H9 (cell line): ENCODE measurements at regions not wholly inside any gene's neighbourhood (a gene's known extent, or its start where the extent isn't known, plus 50 kb on each side); places are given as distances from the start of the nearest gene placed in this dataset.

Experiments
- DNase-seq: peaks from one replicate; pipeline ENCODE4 v3.0.0-alpha.2; 2017
- H2AFZ ChIP-seq: one replicate; pipeline ENCODE4 v1.6.1; 2013; ENCODE audit warnings: mild to moderate bottlenecking, low read length, control low read depth, moderate library complexity
- H2AK5ac ChIP-seq: 2 replicates; pipeline ENCODE4 v1.6.1; 2013; ENCODE audit warnings: low read length, control low read depth, mixed read lengths; ENCODE audit not compliant: insufficient read length
- H2BK120ac ChIP-seq: one replicate; pipeline ENCODE4 v1.6.1; 2013; ENCODE audit warnings: low read depth, mild to moderate bottlenecking, low read length, control low read depth, inconsistent platforms; ENCODE audit not compliant: poor library complexity, severe bottlenecking
- H2BK12ac ChIP-seq: 2 replicates; pipeline ENCODE4 v1.6.1; 2013; ENCODE audit warnings: low read length, control low read depth, mixed read lengths, low read depth; ENCODE audit not compliant: insufficient read length
- H2BK15ac ChIP-seq: 2 replicates; pipeline ENCODE4 v1.6.1; 2013; ENCODE audit warnings: low read depth, low read length, control low read depth
- H2BK20ac ChIP-seq: one replicate; pipeline ENCODE4 v1.6.1; 2013; ENCODE audit warnings: low read depth, mild to moderate bottlenecking, low read length, control low read depth, inconsistent platforms; ENCODE audit not compliant: poor library complexity, severe bottlenecking
- H2BK5ac ChIP-seq: 2 replicates; pipeline ENCODE4 v1.6.1; 2013; ENCODE audit warnings: low read length, control low read depth, mixed read lengths; ENCODE audit not compliant: insufficient read length
- H3K14ac ChIP-seq: 2 replicates; pipeline ENCODE4 v1.6.1; 2013; ENCODE audit warnings: low read length, control low read depth; ENCODE audit not compliant: insufficient read depth
- H3K18ac ChIP-seq: 2 replicates; pipeline ENCODE4 v1.6.1; 2013; ENCODE audit warnings: low read depth, mild to moderate bottlenecking, mixed read lengths, low read length, control low read depth; ENCODE audit not compliant: insufficient read length
- H3K23ac ChIP-seq: 2 replicates; pipeline ENCODE4 v1.6.1; 2013; ENCODE audit warnings: low read length, control low read depth, mixed read lengths, low read depth; ENCODE audit not compliant: insufficient read length
- H3K23me2 ChIP-seq: 2 replicates; pipeline ENCODE4 v1.6.1; 2013; ENCODE audit warnings: low read depth, mild to moderate bottlenecking, mixed read lengths, low read length, control low read depth; ENCODE audit not compliant: insufficient read length, poor library complexity, severe bottlenecking
- H3K27ac ChIP-seq: 2 replicates; pipeline ENCODE4 v1.5.1; 2013; ENCODE audit warnings: low read length, control low read depth, mixed read lengths, low read depth; ENCODE audit not compliant: insufficient read length
- H3K27me3 ChIP-seq: 2 replicates; pipeline ENCODE4 v1.6.1; 2013; ENCODE audit warnings: low read length, control low read depth, inconsistent platforms; ENCODE audit not compliant: insufficient read depth
- H3K4ac ChIP-seq: 2 replicates; pipeline ENCODE4 v1.6.1; 2013; ENCODE audit warnings: low read depth, mild to moderate bottlenecking, control low read depth, inconsistent platforms, low read length, moderate library complexity
- H3K4me1 ChIP-seq: 2 replicates; pipeline ENCODE4 v1.6.1; 2013; ENCODE audit warnings: low read length, control low read depth, inconsistent platforms; ENCODE audit not compliant: insufficient read depth
- H3K4me2 ChIP-seq: 2 replicates; pipeline ENCODE4 v1.6.1; 2013; ENCODE audit warnings: low read length, control low read depth, mixed read lengths; ENCODE audit not compliant: insufficient read length, insufficient read depth
- H3K56ac ChIP-seq: 2 replicates; pipeline ENCODE4 v1.6.1; 2013; ENCODE audit warnings: low read depth, mild to moderate bottlenecking, mixed read lengths, low read length, control low read depth; ENCODE audit not compliant: insufficient read length
- H3K79me1 ChIP-seq: 2 replicates; pipeline ENCODE4 v1.6.1; 2013; ENCODE audit warnings: low read depth, mild to moderate bottlenecking, moderate library complexity, low read length, control low read depth, inconsistent platforms; ENCODE audit not compliant: insufficient read depth, poor library complexity, severe bottlenecking
- H3K79me2 ChIP-seq: 2 replicates; pipeline ENCODE4 v1.6.1; 2013; ENCODE audit warnings: low read length, control low read depth, inconsistent platforms; ENCODE audit not compliant: insufficient read depth
- H3K9ac ChIP-seq: 2 replicates; pipeline ENCODE4 v1.6.1; 2013; ENCODE audit warnings: low read length, control low read depth, mixed read lengths; ENCODE audit not compliant: insufficient read length; ENCODE audit errors: extremely low read depth
- H3K9me3 ChIP-seq: one replicate; pipeline ENCODE4 v1.6.1; 2013; ENCODE audit warnings: low read depth, low read length, inconsistent platforms; ENCODE audit not compliant: control insufficient read depth
- H3T11ph ChIP-seq: one replicate; pipeline ENCODE4 v1.6.1; 2013; ENCODE audit warnings: mild to moderate bottlenecking, low read length, control low read depth, inconsistent platforms
- H4K20me1 ChIP-seq: one replicate; pipeline ENCODE4 v1.6.1; 2013; ENCODE audit not compliant: control insufficient read depth, insufficient read length, insufficient read depth
- H4K5ac ChIP-seq: 2 replicates; pipeline ENCODE4 v1.6.1; 2013; ENCODE audit warnings: low read depth, mild to moderate bottlenecking, mixed read lengths, low read length, control low read depth; ENCODE audit not compliant: insufficient read length
- H4K8ac ChIP-seq: replicated peaks from 2 replicates; pipeline ENCODE4 v1.6.1; 2013; ENCODE audit warnings: low read length, control low read depth, mixed read lengths, low read depth; ENCODE audit not compliant: insufficient read length
- H4K91ac ChIP-seq: 2 replicates; pipeline ENCODE4 v1.6.1; 2013; ENCODE audit warnings: low read depth, mild to moderate bottlenecking, moderate library complexity, mixed read lengths, low read length, control low read depth; ENCODE audit not compliant: insufficient read length
- H3K27ac Mint-ChIP-seq, 3 experiments: 2 replicates in 2 of 3; 3 replicates in 1 of 3; pipeline ENCODE4 v1.8.0; 2020 to 2021; ENCODE audit warnings: mixed read lengths in 3 of 3, mild to moderate bottlenecking in 1 of 3, moderate library complexity in 1 of 3
- H3K27me3 Mint-ChIP-seq: 2 replicates; pipeline ENCODE4 v1.8.0; 2021; ENCODE audit warnings: low read depth, mild to moderate bottlenecking, moderate library complexity, mixed read lengths
- H3K36me3 Mint-ChIP-seq, 3 experiments: 2 replicates in 2 of 3; 3 replicates in 1 of 3; pipeline ENCODE4 v1.8.0; 2020 to 2021; ENCODE audit warnings: low read depth in 3 of 3, mixed read lengths in 3 of 3; ENCODE audit not compliant: insufficient read depth in 1 of 3
- H3K4me1 Mint-ChIP-seq, 2 experiments: 2 replicates each; pipeline ENCODE4 v1.8.0; 2020; ENCODE audit warnings: mixed read lengths in 2 of 2
- H3K4me3 Mint-ChIP-seq, 2 experiments: 2 replicates in 1 of 2; 3 replicates in 1 of 2; pipeline ENCODE4 v1.8.0; 2020 to 2021; ENCODE audit warnings: mild to moderate bottlenecking in 2 of 2, mixed read lengths in 2 of 2, moderate library complexity in 1 of 2
- H3K9me3 Mint-ChIP-seq, 2 experiments: 2 replicates in 1 of 2; 3 replicates in 1 of 2; pipeline ENCODE4 v1.8.0; 2020; ENCODE audit warnings: mild to moderate bottlenecking in 2 of 2, mixed read lengths in 2 of 2, moderate library complexity in 1 of 2
- CTCF ChIP-seq: fragments of 200-600 bp; sonication (generic); conservative IDR thresholded peaks from 3 replicates; pipeline ENCODE4 v1.8.0; 2021; ENCODE audit warnings: antibody characterized with exemption, mild to moderate bottlenecking
- WGBS: extraction: QIAGEN DNeasy Blood & Tissue Kit; methylation state at CpG from one replicate; pipeline ENCODE4 v1.1.7; 2013; ENCODE audit warnings: missing lambda C conversion rate, low lambda C conversion rate, mixed read lengths; ENCODE audit not compliant: insufficient read length; ENCODE audit errors: extremely low coverage; 5-methylcytosine and 5-hydroxymethylcytosine counted together

GRCh38 chr16:5216441-5217080 lies 119.0 kb upstream of the EEF2KMT start:
- Histone ChIP-seq H4K91ac (no peak overlapping the region), H3K4me2 (no peak overlapping the region), H3K79me1 (no peaks in the 10 kb centered on the region), H3K14ac (no peak overlapping the region), H3K79me2 (0 out of 2 replicates have a peak, but pooled peaks cover 2% of the 10 kb centered on the region), H3K18ac (no peak overlapping the region), H4K5ac (no peak overlapping the region), H3K27ac (no peak overlapping the region), H3K9me3 (no peaks in the 10 kb centered on the region), H4K20me1 (no peaks in the 10 kb centered on the region), H2AFZ (no peak overlapping the region), H2AK5ac (no peak overlapping the region), H3K56ac (no peak overlapping the region), H2BK20ac (no peak overlapping the region), H2BK5ac (no peak overlapping the region), H2BK12ac (no peak overlapping the region), H3K9ac (no peak overlapping the region), H3K4me1 (no peaks in the 10 kb centered on the region; the same call in 1 of the 2 replicates), H3T11ph (no peak overlapping the region), H3K23ac (no peak overlapping the region), H3K4ac (no peak overlapping the region), H3K27me3 (no peaks in the 10 kb centered on the region; the same call in none of the 2 replicates), H2BK120ac (no peak overlapping the region), H3K23me2 (no peaks in the 10 kb centered on the region), H4K8ac (no peak overlapping the region), H2BK15ac (no peak overlapping the region)
- no CpG with 5 or more reads among the region's 4 CpGs for WGBS
- no peak overlapping the region for H3K27ac Mint-ChIP-seq
- peaks cover 35 to 40% of the 10 kb centered on the region in 2 experiments for H3K4me1 Mint-ChIP-seq
- no peak for DNase-seq
- H3K9me3 Mint-ChIP-seq: peaks cover 10% of the 10 kb centered on the region in 2 experiments
- H3K4me3 Mint-ChIP-seq: no peak overlapping the region
- H3K27me3 Mint-ChIP-seq: peaks cover 82% of the 10 kb centered on the region
- peaks cover 4 to 11% (median 5%) of the 10 kb centered on the region in 3 experiments; a peak in 5 of 7 replicates for H3K36me3 Mint-ChIP-seq
- no peak for TF ChIP-seq CTCF
